WERI-Rb-1 (cell line): ENCODE measurements at regions not wholly inside any gene's neighbourhood (a gene's known extent, or its start where the extent isn't known, plus 50 kb on each side); places are given as distances from the start of the nearest gene placed in this dataset.
"Not testable (repeated sequence)": the region's sequence is repeated elsewhere in the genome, so short reads cannot be mapped to it uniquely, and the experiment has no call there.

Experiments
- DNase-seq: peaks from one replicate; pipeline ENCODE4 v3.0.0-alpha.2; 2020
- H3K27ac ChIP-seq: fragments of 250-450 bp; sonication (Bioruptor Pico); 2 replicates; pipeline ENCODE4 v1.5.1; 2020; ENCODE audit warnings: mild to moderate bottlenecking, moderate library complexity
- H3K27me3 ChIP-seq: fragments of 250-450 bp; sonication (Bioruptor Pico); 2 replicates; pipeline ENCODE4 v1.5.1; 2021; ENCODE audit warnings: mild to moderate bottlenecking, low read depth, moderate library complexity; ENCODE audit not compliant: insufficient read depth, severe bottlenecking
- H3K36me3 ChIP-seq: fragments of 250-450 bp; sonication (Bioruptor Pico); 2 replicates; pipeline ENCODE4 v1.5.1; 2020; ENCODE audit warnings: mild to moderate bottlenecking, moderate library complexity
- H3K4me3 ChIP-seq: 2 replicates; pipeline ENCODE4 v1.5.1; 2011; ENCODE audit warnings: low read depth, mild to moderate bottlenecking, control low read depth, low read length
- H3K9me3 ChIP-seq: fragments of 250-450 bp; sonication (Bioruptor Pico); 2 replicates; pipeline ENCODE4 v1.5.1; 2021; ENCODE audit warnings: mild to moderate bottlenecking, moderate library complexity; ENCODE audit not compliant: severe bottlenecking
- CTCF ChIP-seq: IDR thresholded peaks from 2 replicates; pipeline ENCODE4 v1.5.1; 2011; ENCODE audit warnings: low read depth, mild to moderate bottlenecking, control low read depth, inconsistent platforms, low read length

DNA sequence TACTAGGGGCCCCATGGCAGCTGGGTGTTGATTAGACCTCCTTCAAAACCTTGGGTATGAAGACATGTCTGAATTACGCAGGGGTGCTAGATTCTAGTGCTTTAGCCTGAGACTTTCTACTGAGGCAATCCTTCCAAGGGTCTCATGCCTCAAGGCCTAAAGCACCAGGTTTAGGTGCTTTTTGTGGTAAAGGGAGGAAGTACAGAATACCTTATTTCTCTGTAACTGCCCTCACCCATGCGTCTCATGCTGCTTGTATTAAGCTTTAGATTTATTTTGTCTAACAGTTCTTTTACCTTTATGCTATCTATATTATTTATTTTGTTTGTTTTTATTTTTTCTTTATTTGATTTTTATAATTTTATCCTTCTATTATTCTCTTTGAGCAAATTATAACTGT is 190.2 kb upstream of the GK2 start:
- TF ChIP-seq CTCF = no peak
- H3K27ac ChIP-seq = no peak overlapping the region

DNA sequence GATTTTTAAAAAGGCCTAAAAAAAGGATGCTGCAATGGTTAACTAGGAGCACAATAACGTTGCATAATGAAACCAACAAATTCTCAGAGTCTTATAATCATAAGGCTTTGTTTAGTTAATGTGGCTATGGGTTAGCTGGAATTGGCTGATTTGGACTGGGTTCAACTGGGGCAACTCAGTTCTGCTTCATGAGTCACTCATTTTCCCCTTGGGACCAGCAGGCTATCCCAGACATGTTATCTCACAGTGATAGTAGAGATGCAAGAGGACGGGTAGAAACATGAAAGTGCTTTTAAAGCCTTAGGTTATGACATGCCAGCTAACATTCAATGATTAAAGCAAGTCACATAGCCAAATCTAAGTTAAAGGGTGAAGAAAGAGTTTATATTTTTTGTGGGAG is 189.2 kb upstream of the GK2 start:
- no peaks in the 10 kb centered on the region for H3K27me3 ChIP-seq
- no peaks in the 10 kb centered on the region for H3K9me3 ChIP-seq
- DNase-seq = no peak
- no peak overlapping the region for H3K4me3 ChIP-seq
- H3K27ac ChIP-seq = no peak overlapping the region
- no peaks in the 10 kb centered on the region for H3K36me3 ChIP-seq
- TF ChIP-seq CTCF = no peak

More for the DNA sequence above, 190.2 kb upstream of the GK2 start:
- H3K4me3 ChIP-seq = no peak overlapping the region
- no peaks in the 10 kb centered on the region for H3K27me3 ChIP-seq
- DNase-seq = no peak
- H3K9me3 ChIP-seq = no peaks in the 10 kb centered on the region
- no peaks in the 10 kb centered on the region for H3K36me3 ChIP-seq

DNA sequence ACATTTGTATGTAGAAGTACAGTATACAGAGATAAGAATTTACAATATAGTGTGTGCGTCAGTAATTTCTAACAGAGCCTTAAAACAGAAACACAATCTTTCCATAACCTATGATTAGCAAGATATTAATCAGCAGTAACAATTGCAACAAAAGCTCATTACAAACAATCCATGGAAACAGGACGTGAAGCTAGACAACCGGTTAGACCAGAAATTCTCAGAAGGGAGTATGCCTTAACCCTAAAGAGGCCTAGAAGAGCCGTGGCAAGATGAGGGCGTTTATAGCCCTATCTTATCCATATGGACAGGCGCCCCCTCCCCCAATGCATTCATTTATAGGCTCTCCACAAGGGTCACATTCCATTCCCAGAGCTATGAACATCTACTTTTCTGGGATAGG is 184.2 kb upstream of the GK2 start:
- not testable (repeated sequence) for H3K27ac ChIP-seq, H3K27me3 ChIP-seq, H3K36me3 ChIP-seq, H3K4me3 ChIP-seq, DNase-seq, H3K9me3 ChIP-seq

- no peak for DNase-seq
- H3K27me3 ChIP-seq = no peaks in the 10 kb centered on the region
- no peak overlapping the region for H3K4me3 ChIP-seq
- no peaks in the 10 kb centered on the region for H3K36me3 ChIP-seq
- TF ChIP-seq CTCF = no peak
- no peak overlapping the region for H3K27ac ChIP-seq
- H3K9me3 ChIP-seq = no peaks in the 10 kb centered on the region
These were observed 180.7 kb upstream of the GK2 start for GRCh38 chr4:79588679-79589078.

DNA sequence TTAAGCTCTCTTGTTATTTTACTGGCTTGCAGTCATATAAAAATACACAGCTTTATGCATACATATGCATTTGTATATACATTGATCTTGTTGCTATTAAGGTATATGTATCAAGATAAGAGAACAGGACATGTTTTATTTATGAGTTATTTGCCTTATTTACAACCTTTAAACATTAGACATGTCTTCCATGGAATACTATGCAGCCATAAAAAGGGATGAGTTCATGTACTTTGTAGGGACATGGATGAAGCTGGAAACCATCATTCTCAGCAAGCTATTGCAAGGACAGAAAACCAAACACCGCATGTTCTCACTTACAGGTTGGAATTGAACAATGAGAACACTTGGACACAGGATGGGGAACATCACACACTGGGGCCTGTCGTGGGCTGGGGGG is 179.2 kb upstream of the GK2 start:
- not testable (repeated sequence) for DNase-seq, H3K27ac ChIP-seq, H3K9me3 ChIP-seq, H3K27me3 ChIP-seq, H3K36me3 ChIP-seq, H3K4me3 ChIP-seq

DNA sequence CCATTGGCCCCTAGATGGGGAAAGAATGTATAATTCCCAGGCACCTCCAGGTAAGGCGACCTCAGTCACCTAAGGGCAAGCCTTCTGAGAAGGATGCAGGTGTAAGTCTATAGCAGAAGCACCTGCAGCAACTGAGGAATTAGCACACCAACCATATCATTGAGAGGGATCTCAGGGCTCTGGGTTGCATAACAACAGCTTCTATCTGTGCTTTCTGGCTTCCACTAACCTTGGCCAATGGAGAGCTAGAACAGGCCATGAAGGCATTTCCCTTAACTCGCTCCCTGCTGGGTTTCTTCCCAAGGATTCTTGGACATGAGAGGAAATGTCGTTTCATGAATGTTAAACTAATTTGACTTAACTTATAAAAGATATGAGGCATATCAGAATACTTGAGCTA is 177.8 kb upstream of the GK2 start:
- no peaks in the 10 kb centered on the region for H3K27me3 ChIP-seq
- H3K9me3 ChIP-seq = no peaks in the 10 kb centered on the region
- H3K4me3 ChIP-seq = no peak overlapping the region
- no peaks in the 10 kb centered on the region for H3K36me3 ChIP-seq
- DNase-seq = no peak
- TF ChIP-seq CTCF = no peak
- H3K27ac ChIP-seq = no peak overlapping the region

DNA sequence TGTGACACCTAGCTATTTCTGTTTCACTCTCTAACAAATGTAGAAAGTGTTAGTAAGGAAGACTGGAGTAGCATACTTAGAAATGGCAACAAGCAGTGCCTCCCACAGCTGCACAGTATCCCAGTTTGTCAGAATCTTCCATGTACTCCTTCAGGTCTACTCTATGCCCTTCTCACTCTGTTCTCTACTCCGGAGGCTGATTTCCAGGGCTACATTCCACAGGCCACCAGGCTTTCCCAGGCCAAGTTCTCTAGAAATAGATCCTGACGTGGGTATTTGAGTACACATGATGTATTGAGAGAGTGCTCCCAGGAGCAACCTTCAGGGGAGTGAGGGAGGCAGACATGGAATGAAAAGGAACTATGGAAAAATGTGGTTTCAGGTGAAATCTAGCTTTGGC is 177.3 kb upstream of the GK2 start:
- DNase-seq = no peak
- H3K4me3 ChIP-seq = no peak overlapping the region
- no peaks in the 10 kb centered on the region for H3K27me3 ChIP-seq
- TF ChIP-seq CTCF = no peak
- H3K9me3 ChIP-seq = no peaks in the 10 kb centered on the region
- H3K36me3 ChIP-seq = no peaks in the 10 kb centered on the region
- H3K27ac ChIP-seq = no peak overlapping the region
